Transverse colon (tissue), 4 donors: ENCODE measurements at regions not wholly inside any gene's neighbourhood (a gene's known extent, or its start where the extent isn't known, plus 50 kb on each side); places are given as distances from the start of the nearest gene placed in this dataset.

Experiments
- DNase-seq: peaks from one replicate; pipeline ENCODE4 v3.0.0-alpha.2; 2019
- H3K27ac ChIP-seq, 4 donors: fragments of 200-600 bp; sonication (generic); 2 replicates each; pipeline ENCODE4 v1.5.1; 2016 to 2018; ENCODE audit warnings: inconsistent platforms in 4 of 4
- H3K27me3 ChIP-seq: fragments of 200-600 bp; sonication (generic); 2 replicates; pipeline ENCODE4 v1.5.1; 2017; ENCODE audit warnings: inconsistent platforms
- H3K36me3 ChIP-seq, 4 donors: fragments of 200-600 bp; sonication (generic); 2 replicates each; pipeline ENCODE4 v1.5.1; 2017 to 2019; ENCODE audit warnings: inconsistent platforms in 4 of 4
- H3K4me1 ChIP-seq, 4 donors: fragments of 200-600 bp; sonication (generic); 2 replicates each; pipeline ENCODE4 v1.5.1; 2017 to 2020; ENCODE audit warnings: inconsistent platforms in 4 of 4
- H3K4me3 ChIP-seq, 4 donors: fragments of 200-600 bp; sonication (generic); 1 replicate in 1 of 4; 2 replicates in 3 of 4; pipeline versions ENCODE4 v1.5.1 to v1.6.1; 2017 to 2019; ENCODE audit warnings: inconsistent platforms in 4 of 4
- H3K9me3 ChIP-seq, 2 donors: fragments of 200-600 bp; sonication (generic); 2 replicates each; pipeline ENCODE4 v1.5.1; 2017 to 2019; ENCODE audit warnings: inconsistent platforms in 2 of 2
- EP300 ChIP-seq: sonication (generic); formaldehyde crosslinking; IDR thresholded peaks from one replicate; pipeline ENCODE4 v1.6.1; 2017; ENCODE audit warnings: antibody characterized with exemption, low read depth
- POLR2A ChIP-seq: fragments of 450-650 bp; IDR thresholded peaks from one replicate; pipeline ENCODE4 v1.6.1; 2016; ENCODE audit warnings: antibody characterized with exemption, mild to moderate bottlenecking, moderate library complexity
- POLR2AphosphoS5 ChIP-seq, 3 donors: sonication (generic); formaldehyde crosslinking; IDR thresholded peaks; one replicate each; pipeline ENCODE4 v1.6.1; 2016; ENCODE audit warnings: antibody characterized with exemption in 3 of 3
- WGBS, 2 donors: methylation state at CpG; one replicate each; pipeline ENCODE4 v1.1.5; 2018; ENCODE audit warnings: low coverage in 1 of 2; 5-methylcytosine and 5-hydroxymethylcytosine counted together
- in situ Hi-C, 4 donors: fragments of 200-750 bp; cut with MboI; loops; one replicate each; pipeline versions ENCODE4 v1.15.0 to v1.15.1; 2017; ENCODE audit warnings: low sequenced_read_pairs in 3 of 4, low pct_ligation_motif_present in 1 of 4, low pct_unique_long_range_greater_than_20kb in 1 of 4
- intact Hi-C: fragments of 100-400 bp; cut with DNase I; formaldehyde crosslinking; loops from one replicate; pipeline ENCODE4 v1.15.1; 2023; ENCODE audit warnings: low total_unique reads
- TF ChIP-seq, protein P1 (sequence below), 5 experiments: fragments of 200-600 bp in 3 of 5; fragments of 450-650 bp in 2 of 5; sonication (generic) in 3 of 5; IDR thresholded peaks; 1 replicate in 2 of 5; 2 replicates in 3 of 5; pipeline ENCODE4 v1.5.1; 2016 to 2017; ENCODE audit warnings: antibody characterized with exemption in 5 of 5, inconsistent platforms in 3 of 5, mild to moderate bottlenecking in 2 of 5, moderate library complexity in 1 of 5

DNA sequence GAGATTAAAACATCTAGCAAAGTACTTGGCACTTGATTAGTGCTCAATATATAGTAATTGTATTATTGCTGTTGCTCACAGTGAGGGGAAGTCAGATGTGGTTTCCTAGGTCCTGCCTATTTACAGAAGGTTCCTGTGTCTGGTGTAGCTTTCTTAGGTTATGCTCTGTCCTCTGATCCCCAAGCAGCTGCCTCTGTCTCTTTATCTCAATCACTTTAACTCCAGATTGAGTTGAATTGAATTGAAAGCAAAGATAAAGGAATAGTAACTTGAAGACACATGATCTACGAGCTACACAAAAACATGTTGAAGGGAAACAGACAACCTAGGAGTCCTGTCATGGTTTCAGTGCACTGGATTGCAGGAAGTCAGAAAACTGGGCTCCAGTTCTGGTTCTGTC lies 113.9 kb upstream of the ADAMTSL1 start:
- Histone ChIP-seq H3K4me1 (peaks cover 0 to 15% (median 2%) of the 10 kb centered on the region in 4 donors), H3K4me3 (no peak overlapping the region), H3K27ac (no peak overlapping the region), H3K27me3 (no peaks in the 10 kb centered on the region), H3K36me3 (no peaks in the 10 kb centered on the region), H3K9me3 (no peaks in the 10 kb centered on the region)
- no peak for DNase-seq
- in situ Hi-C loops: no loop called here
- 73 to 83% methylated on average over 1 of the region's 1 CpG for WGBS, 2 donors
- TF ChIP-seq, protein P1, sequence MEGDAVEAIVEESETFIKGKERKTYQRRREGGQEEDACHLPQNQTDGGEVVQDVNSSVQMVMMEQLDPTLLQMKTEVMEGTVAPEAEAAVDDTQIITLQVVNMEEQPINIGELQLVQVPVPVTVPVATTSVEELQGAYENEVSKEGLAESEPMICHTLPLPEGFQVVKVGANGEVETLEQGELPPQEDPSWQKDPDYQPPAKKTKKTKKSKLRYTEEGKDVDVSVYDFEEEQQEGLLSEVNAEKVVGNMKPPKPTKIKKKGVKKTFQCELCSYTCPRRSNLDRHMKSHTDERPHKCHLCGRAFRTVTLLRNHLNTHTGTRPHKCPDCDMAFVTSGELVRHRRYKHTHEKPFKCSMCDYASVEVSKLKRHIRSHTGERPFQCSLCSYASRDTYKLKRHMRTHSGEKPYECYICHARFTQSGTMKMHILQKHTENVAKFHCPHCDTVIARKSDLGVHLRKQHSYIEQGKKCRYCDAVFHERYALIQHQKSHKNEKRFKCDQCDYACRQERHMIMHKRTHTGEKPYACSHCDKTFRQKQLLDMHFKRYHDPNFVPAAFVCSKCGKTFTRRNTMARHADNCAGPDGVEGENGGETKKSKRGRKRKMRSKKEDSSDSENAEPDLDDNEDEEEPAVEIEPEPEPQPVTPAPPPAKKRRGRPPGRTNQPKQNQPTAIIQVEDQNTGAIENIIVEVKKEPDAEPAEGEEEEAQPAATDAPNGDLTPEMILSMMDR (IDR thresholded peaks at IDR 0.05): no peak
- TF ChIP-seq POLR2A (no peak), EP300 (no peak), POLR2AphosphoS5 (IDR thresholded peaks at IDR 0.05) (no peak)
- intact Hi-C loops: no loop called here

DNA sequence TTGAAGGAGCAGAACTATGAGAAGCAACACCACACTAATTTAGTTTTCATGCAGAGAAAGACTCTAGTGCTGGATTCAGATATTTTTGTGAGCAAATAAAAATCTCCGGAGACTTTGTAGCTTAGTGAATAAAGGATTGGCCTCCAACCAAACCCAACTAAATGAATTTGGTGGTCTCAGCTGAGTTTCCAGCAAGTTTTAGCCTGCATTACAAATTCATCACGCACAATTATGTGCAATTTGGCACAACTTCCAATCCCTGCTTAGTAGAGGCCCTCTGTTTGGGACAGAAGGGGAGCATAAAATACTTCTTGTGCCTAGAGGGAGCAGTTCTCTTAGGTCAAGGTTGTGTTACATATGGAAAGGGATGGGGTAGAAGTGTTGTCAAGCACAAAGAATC lies 112.3 kb upstream of the ADAMTSL1 start:
- no peak for DNase-seq
- H3K27me3 ChIP-seq: no peaks in the 10 kb centered on the region
- in situ Hi-C loops: no loop called here

DNA sequence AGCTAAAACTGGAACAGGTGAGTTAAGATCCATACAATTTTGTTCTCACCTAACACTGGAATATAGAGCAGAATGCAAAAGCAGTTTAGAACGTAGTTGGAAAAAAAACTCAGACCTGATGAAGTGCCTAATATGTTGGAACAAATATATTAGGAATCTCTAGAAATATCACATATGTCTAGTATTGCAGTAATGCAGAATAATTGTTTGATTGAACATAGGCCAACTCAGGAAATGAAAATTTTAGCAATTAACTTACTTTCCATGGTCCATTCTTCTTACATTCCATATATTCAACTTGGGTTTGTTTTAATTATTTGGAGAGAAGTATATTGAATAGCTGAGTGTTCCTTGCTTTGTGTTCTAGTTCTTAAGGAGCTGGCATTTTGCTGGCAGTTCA lies 111.8 kb upstream of the ADAMTSL1 start:
- no peaks in the 10 kb centered on the region for H3K9me3 ChIP-seq
- no peak for TF ChIP-seq POLR2AphosphoS5 (IDR thresholded peaks at IDR 0.05)
- TF ChIP-seq, protein P1 (IDR thresholded peaks at IDR 0.05): no peak
- no peak for TF ChIP-seq EP300
- TF ChIP-seq POLR2A: no peak
- intact Hi-C loops (no loop called here), in situ Hi-C loops (no loop called here)
- DNase-seq: no peak
- no peak overlapping the region for H3K4me3 ChIP-seq
- WGBS, 2 donors: 75 to 81% methylated on average over 1 of the region's 1 CpG
- no peaks in the 10 kb centered on the region for H3K27me3 ChIP-seq
- H3K36me3 ChIP-seq: no peaks in the 10 kb centered on the region
- H3K4me1 ChIP-seq: peaks cover 0 to 15% (median 2%) of the 10 kb centered on the region in 4 donors
- no peak overlapping the region for H3K27ac ChIP-seq

More for the DNA sequence above, 112.3 kb upstream of the ADAMTSL1 start:
- WGBS, 2 donors: 76% methylated on average over 2 of the region's 2 CpGs; no CpG with 5 or more reads in 1 of the 2 donors
- Histone ChIP-seq H3K27ac (no peak overlapping the region), H3K36me3 (no peaks in the 10 kb centered on the region), H3K4me1 (peaks cover 0 to 15% (median 2%) of the 10 kb centered on the region in 4 donors), H3K4me3 (no peak overlapping the region), H3K9me3 (no peaks in the 10 kb centered on the region)
- intact Hi-C loops: no loop called here
- TF ChIP-seq, protein P1 (IDR thresholded peaks at IDR 0.05): no peak
- TF ChIP-seq EP300 (no peak), POLR2AphosphoS5 (IDR thresholded peaks at IDR 0.05) (no peak), POLR2A (no peak)

DNA sequence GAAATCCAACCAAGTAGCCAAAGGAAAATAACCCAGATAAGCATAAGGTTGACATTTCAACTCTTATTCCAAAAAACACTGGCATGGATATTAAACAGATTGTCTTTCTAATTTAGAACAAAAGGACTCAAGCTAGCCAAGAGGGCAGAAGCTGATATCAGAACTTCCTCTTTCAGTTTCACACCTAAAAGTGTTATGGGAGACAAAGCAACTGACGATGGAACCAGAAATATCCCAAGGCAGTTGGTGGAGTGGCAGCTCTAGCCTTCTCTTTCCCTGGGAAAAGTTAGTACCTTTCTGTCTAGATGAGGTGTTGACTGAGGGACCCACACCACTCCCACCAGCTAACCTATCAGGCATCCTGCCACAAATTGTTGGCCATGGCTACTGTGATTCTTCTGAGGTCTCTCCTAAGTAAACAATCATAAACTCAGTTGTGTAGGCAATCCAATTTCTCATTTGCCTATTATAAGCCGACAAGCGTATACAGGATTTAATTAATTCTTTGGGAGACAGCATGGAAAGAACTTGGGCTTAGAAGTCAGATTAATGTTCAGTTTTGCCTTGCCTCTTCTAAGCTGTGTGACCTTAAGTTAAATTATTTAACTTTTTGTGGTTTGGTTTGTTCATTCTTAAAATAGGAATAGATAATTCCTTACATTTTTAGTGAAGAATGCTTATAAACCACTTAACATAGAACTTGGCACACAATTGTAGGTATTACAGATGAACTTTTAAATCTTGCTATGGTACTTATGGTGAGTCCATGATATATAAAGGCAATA lies 110.9 kb upstream of the ADAMTSL1 start:
- in situ Hi-C loops (no loop called here), intact Hi-C loops (no loop called here)
- Histone ChIP-seq H3K27me3 (no peaks in the 10 kb centered on the region), H3K27ac (peak overlapping the region in 2 of 4 donors; percentile 4 to 5), H3K36me3 (no peaks in the 10 kb centered on the region), H3K9me3 (no peaks in the 10 kb centered on the region), H3K4me1 (peaks cover 0 to 15% (median 2%) of the 10 kb centered on the region in 4 donors), H3K4me3 (no peak overlapping the region)
- 7 to 26% methylated on average over 2 to 3 of the region's 3 CpGs for WGBS, 2 donors
- DNase-seq: peak; percentile 10
- TF ChIP-seq, protein P1 (IDR thresholded peaks at IDR 0.05): no peak
- TF ChIP-seq EP300 (no peak), POLR2A (no peak), POLR2AphosphoS5 (IDR thresholded peaks at IDR 0.05) (no peak)
